Iris pigment epithelial cell (primary cell): ENCODE measurements at regions not wholly inside any gene's neighbourhood (a gene's known extent, or its start where the extent isn't known, plus 50 kb on each side); places are given as distances from the start of the nearest gene placed in this dataset.
"Not testable (repeated sequence)": the region's sequence is repeated elsewhere in the genome, so short reads cannot be mapped to it uniquely, and the experiment has no call there.

Source experiments
- DNase-seq: peaks from one replicate; pipeline ENCODE4 v3.0.0-alpha.2; 2011; ENCODE audit warnings: low read depth

GRCh38 chr4:173475751-173476150 is 54.3 kb downstream of the HAND2 start:
- no peak for DNase-seq

DNA sequence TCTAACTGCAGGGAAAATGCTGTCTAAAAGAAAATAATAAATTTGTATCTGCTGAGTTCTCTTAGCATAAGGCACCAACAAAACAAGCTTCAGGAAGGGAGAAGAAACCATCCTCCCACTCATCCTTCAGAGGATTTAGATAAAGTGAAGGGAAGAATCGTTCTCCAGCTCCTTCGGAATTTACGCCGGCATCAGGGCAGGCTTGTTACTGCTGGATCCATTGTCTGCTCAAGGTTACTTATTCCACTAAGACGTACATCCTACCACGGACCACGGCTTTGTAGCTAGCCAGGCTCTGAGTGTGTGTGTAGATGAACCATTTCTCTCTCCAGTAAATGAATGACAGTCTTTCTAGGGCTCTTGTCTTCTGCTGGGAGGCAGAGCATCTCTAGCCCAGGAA is 60.4 kb downstream of the HAND2 start:
- no peak for DNase-seq

DNA sequence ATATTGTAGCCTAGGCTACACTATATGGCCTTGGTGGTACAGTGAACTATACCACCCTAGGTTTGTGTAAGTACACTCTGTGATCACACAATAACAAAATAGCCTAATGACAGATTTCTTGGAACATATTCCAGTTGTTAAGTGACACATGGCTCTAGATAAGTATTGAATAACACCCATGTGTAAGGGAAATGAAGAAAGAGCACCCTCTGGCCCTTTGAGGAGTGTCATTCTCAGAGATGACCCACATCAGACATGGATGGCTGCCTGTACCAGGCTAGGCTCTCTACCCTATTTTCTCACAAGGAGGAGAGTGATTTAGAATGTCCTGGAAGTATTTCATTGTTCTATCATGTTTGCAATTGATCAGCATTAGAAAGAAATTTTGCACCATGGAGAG is 61.7 kb downstream of the HAND2 start:
- DNase-seq, result no peak

DNA sequence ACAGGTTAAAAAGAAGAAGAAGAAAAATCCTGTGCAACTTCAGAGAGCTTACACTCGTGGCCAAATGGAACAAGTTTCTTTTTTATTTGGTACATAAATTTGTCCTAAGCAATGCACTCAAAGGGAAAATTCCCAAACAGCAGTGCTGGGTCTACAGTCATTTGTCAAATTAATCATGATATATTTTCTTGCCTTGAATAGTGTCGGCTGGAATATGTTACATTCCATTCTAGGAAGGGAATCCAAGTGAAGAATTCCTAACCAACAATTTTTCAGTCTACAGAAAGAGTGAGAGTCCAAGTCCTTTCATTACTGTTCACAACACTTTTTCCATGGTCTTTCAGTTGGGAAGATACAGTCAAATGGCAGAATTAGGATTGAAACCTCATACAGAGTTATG is 63.9 kb downstream of the HAND2 start:
- DNase-seq, result no peak

- DNase-seq, result no peak
These were observed 65.5 kb downstream of the HAND2 start for GRCh38 chr4:173464481-173464880.

GRCh38 chr4:173463816-173464215 is 64.9 kb upstream of the SCRG1 start:
- DNase-seq, result no peak

GRCh38 chr4:173461170-173461569 is 62.3 kb upstream of the SCRG1 start:
- DNase-seq, result no peak

- no peak for DNase-seq
These were observed 60.9 kb upstream of the SCRG1 start for GRCh38 chr4:173459857-173460256.

DNA sequence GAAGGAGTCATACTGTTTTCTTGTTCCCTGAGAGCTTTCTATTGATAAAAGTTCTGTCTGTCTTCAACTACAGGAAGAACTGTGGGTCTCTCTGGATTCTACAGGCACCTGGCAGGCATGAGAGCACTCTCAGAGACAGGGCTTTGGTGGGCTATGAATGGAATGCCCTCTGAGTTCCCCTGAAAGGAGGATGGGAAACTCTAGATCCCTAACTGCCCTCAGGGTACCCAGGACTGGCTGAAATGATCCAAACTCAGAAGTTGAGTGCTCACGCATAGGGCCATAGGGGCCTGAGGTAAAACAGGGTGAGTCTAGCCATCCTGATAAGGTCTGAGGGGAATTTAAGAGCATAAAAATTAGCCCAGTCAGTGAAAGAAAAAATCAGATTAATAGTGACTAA is 59.0 kb upstream of the SCRG1 start:
- no peak for DNase-seq

DNA sequence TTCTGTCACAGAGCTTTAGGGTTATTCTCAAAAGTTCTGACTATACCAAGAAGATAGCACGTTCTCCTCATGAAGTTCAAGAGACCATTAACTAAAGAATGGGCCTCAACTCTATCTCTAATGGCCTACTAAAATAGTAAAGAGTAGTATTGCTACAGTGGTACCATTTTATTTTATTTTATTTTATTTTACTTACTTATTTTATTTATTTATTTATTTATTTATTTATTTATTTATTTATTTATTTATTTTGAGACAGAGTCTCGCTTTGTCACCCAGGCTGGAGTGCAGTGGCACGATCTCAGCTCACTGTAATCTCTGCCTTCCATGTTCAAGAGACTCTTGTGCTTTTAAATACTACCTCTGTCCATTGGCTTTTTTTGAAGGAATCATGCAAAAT is 52.5 kb upstream of the SCRG1 start:
- DNase-seq, result not testable (repeated sequence)

DNA sequence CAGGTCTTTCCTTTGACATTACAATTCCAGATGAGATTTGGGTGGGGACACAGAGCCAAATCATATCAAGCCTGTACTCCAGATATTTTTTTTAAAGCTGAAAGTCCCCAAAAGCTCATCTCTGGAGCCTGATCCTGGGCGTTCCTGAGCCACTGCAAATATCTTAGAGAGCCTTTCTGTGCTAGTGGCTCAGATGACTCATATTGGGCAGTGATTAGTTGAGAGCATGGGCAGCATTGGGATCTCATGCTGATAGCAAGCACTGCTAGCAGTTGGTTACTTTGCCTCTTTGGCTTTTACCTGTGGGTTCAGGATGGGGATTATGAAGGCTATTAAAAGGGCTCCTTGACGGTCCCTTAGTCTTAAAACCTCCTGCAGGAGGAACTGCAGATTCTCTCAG is 51.4 kb upstream of the SCRG1 start:
- DNase-seq, result peak; percentile 6

DNA sequence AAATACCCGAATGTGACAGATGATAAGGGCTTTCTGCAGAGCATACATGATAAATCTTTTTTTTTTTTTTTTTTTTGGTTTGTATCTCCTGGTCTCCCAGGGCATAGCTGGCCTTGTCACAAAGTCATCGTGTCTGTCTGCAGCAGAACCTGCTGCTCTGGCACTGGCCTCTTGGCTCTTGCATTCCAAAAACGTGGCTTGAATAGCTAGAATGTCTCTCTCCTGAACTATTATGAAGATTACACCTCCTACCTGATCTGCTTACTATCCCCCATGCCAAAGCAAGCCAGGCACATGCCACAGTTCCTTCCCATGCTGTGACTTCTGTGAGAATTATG is 50.4 kb upstream of the SCRG1 start:
- DNase-seq, result no peak

- no peak for DNase-seq
These were observed 49.9 kb upstream of the SCRG1 start for GRCh38 chr4:173448608-173449379.
